Fibroblast of villous mesenchyme (primary cell): ENCODE measurements at regions not wholly inside any gene's neighbourhood (a gene's known extent, or its start where the extent isn't known, plus 50 kb on each side); places are given as distances from the start of the nearest gene placed in this dataset.
A peak's percentile ranks its signal among the peaks of the same experiment; 100 is the strongest.

Experiments
- DNase-seq: peaks from one replicate; pipeline ENCODE4 v3.0.0-alpha.2; 2010; ENCODE audit warnings: low read depth
- H3K4me3 ChIP-seq: 2 replicates; pipeline ENCODE4 v1.5.1; 2011; ENCODE audit warnings: low read depth, mild to moderate bottlenecking, low read length
- CTCF ChIP-seq: IDR thresholded peaks from 2 replicates; pipeline ENCODE4 v1.5.1; 2012; ENCODE audit warnings: low read depth, mild to moderate bottlenecking, low read length; ENCODE audit not compliant: insufficient read depth

DNA sequence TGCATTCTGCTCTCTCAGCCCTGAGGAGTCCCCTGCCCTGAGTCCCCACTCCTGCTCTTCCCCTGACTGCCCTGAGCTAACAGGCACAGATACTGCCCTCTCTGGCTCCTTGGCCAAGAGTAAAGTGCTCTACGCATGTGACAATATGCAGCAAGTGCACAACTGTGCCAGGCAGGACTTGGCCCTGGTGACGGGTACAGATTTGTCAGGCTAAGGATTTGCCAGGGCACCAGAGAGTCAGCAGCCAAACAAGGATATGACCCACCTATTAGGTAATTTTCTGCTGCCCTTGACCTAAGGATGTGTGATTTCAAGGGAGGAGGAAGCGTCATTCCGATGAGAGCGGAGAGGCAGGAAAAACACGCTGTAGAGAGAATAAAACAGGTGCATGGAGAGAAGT lies 339.0 kb downstream of the PTPRU start:
- H3K4me3 ChIP-seq, result no peak overlapping the region
- TF ChIP-seq CTCF, result no peak

DNA sequence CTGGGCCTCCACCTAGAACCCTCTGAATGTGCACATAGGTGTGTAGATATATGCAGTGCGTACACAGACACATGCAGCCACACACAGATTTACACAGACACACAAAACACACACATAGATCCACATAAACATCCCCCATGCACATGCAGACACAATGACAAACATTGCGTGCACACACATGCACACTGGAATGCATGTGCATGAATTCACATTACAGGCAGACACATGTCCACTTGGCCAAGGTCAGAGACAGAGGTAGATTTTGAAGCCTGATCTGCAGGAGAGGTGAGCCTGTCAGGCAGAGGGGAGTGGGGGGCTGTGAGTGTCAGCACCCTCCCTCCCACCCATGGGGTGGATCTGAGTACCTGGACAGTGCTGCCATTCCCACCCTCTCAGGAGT lies 338.5 kb downstream of the PTPRU start:
- no peak for DNase-seq
- H3K4me3 ChIP-seq, result no peak overlapping the region
- no peak for TF ChIP-seq CTCF

More for the DNA sequence above, 339.0 kb downstream of the PTPRU start:
- no peak for DNase-seq

- TF ChIP-seq CTCF, result no peak
- DNase-seq, result peak; percentile 50
- H3K4me3 ChIP-seq, result no peak overlapping the region
These were observed 333.8 kb downstream of the PTPRU start for GRCh38 chr1:29569971-29570634.

GRCh38 chr1:29567257-29567656 lies 330.9 kb downstream of the PTPRU start:
- DNase-seq, result no peak
- TF ChIP-seq CTCF, result no peak
- no peak overlapping the region for H3K4me3 ChIP-seq

- TF ChIP-seq CTCF, result no peak
- no peak for DNase-seq
- no peak overlapping the region for H3K4me3 ChIP-seq
These were observed 329.2 kb downstream of the PTPRU start for GRCh38 chr1:29565490-29565889.

GRCh38 chr1:29563571-29563970 lies 327.2 kb downstream of the PTPRU start:
- peak; percentile 54 for DNase-seq
- H3K4me3 ChIP-seq, result no peak overlapping the region
- TF ChIP-seq CTCF, result no peak

DNA sequence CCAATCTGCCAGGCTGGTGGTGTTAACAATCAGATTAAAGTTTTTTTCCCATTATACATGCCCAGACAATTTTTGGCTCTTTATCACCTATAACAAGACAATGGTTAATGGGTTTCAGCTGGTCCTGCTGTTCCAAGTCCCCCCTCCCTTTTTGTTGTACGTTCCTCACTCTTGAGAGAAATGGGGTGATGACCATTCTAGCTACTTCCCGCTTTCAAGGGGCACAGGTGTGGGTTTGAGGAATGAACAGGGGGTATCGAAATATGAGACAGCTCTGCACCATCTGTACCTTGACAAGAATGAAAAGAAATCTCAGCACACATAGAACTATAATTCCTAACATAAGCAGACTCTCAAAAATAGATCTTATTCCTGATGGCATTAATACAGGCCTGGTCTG lies 326.8 kb downstream of the PTPRU start:
- peak; percentile 2 for DNase-seq
- H3K4me3 ChIP-seq, result no peak overlapping the region
- no peak for TF ChIP-seq CTCF
